DOHH2 (cell line): ENCODE measurements at regions not wholly inside any gene's neighbourhood (a gene's known extent, or its start where the extent isn't known, plus 50 kb on each side); places are given as distances from the start of the nearest gene placed in this dataset.

ENCODE experiments used
- EZH2phosphoT487 ChIP-seq: fragments of 200-600 bp; sonication (generic); IDR thresholded peaks from 2 replicates; pipeline ENCODE4 v1.6.1; 2017; ENCODE audit warnings: borderline replicate concordance, mild to moderate bottlenecking, antibody characterized with exemption, low read length, moderate library complexity, mixed read lengths
- TF ChIP-seq, protein P1 (sequence below): fragments of 200-600 bp; sonication (generic); IDR thresholded peaks from one replicate; pipeline ENCODE4 v1.5.1; 2014; ENCODE audit warnings: antibody characterized with exemption, mild to moderate bottlenecking, low read depth, low read length; ENCODE audit not compliant: poor library complexity, severe bottlenecking

GRCh38 chr6:55016261-55016660 lies 158.1 kb upstream of the HCRTR2 start:
- TF ChIP-seq, protein P1, sequence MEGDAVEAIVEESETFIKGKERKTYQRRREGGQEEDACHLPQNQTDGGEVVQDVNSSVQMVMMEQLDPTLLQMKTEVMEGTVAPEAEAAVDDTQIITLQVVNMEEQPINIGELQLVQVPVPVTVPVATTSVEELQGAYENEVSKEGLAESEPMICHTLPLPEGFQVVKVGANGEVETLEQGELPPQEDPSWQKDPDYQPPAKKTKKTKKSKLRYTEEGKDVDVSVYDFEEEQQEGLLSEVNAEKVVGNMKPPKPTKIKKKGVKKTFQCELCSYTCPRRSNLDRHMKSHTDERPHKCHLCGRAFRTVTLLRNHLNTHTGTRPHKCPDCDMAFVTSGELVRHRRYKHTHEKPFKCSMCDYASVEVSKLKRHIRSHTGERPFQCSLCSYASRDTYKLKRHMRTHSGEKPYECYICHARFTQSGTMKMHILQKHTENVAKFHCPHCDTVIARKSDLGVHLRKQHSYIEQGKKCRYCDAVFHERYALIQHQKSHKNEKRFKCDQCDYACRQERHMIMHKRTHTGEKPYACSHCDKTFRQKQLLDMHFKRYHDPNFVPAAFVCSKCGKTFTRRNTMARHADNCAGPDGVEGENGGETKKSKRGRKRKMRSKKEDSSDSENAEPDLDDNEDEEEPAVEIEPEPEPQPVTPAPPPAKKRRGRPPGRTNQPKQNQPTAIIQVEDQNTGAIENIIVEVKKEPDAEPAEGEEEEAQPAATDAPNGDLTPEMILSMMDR = no peak
- TF ChIP-seq EZH2phosphoT487 = no peak
